ENCODE measurements at regions not wholly inside any gene's neighbourhood (a gene's known extent, or its start where the extent isn't known, plus 50 kb on each side); places are given as distances from the start of the nearest gene placed in this dataset.
"Not testable (repeated sequence)": the region's sequence is repeated elsewhere in the genome, so short reads cannot be mapped to it uniquely, and the experiment has no call there.

- DNase-seq (ENCODE audit: low read depth) = no peak
- TF ChIP-seq CTCF (IDR thresholded peaks at IDR 0.05; ENCODE audit: insufficient read depth, low read depth, low read length) = no peak
- H3K4me3 ChIP-seq (ENCODE audit: low read depth, low read length) = no peak overlapping the region
These were observed 140.9 kb downstream of the SLC25A46 start for GRCh38 chr5:110879675-110880074.

- no peak overlapping the region for H3K4me3 ChIP-seq (ENCODE audit: low read depth, low read length)
- no peak for TF ChIP-seq CTCF (IDR thresholded peaks at IDR 0.05; ENCODE audit: insufficient read depth, low read depth, low read length)
- peak; percentile 77 for DNase-seq (ENCODE audit: low read depth)
These were observed 141.6 kb downstream of the SLC25A46 start for GRCh38 chr5:110880413-110880812.

GRCh38 chr5:110884005-110884404 lies 145.2 kb downstream of the SLC25A46 start:
- TF ChIP-seq CTCF (IDR thresholded peaks at IDR 0.05; ENCODE audit: insufficient read depth, low read depth, low read length) = no peak
- no peak overlapping the region for H3K4me3 ChIP-seq (ENCODE audit: low read depth, low read length)
- no peak for DNase-seq (ENCODE audit: low read depth)

GRCh38 chr5:110887170-110887569 lies 148.4 kb downstream of the SLC25A46 start:
- not testable (repeated sequence) for H3K4me3 ChIP-seq (ENCODE audit: low read depth, low read length); DNase-seq (ENCODE audit: low read depth)

- DNase-seq (ENCODE audit: low read depth); H3K4me3 ChIP-seq (ENCODE audit: low read depth, low read length): not testable (repeated sequence)
These were observed 155.2 kb downstream of the SLC25A46 start for GRCh38 chr5:110893854-110894483.

GRCh38 chr5:110894805-110895204 lies 156.0 kb downstream of the SLC25A46 start:
- no peak overlapping the region for H3K4me3 ChIP-seq (ENCODE audit: low read depth, low read length)
- no peak for DNase-seq (ENCODE audit: low read depth)
- no peak for TF ChIP-seq CTCF (IDR thresholded peaks at IDR 0.05; ENCODE audit: insufficient read depth, low read depth, low read length)

GRCh38 chr5:110896901-110897300 lies 158.1 kb downstream of the SLC25A46 start:
- no peak for TF ChIP-seq CTCF (IDR thresholded peaks at IDR 0.05; ENCODE audit: insufficient read depth, low read depth, low read length)
- DNase-seq (ENCODE audit: low read depth) = peak; percentile 80
- H3K4me3 ChIP-seq (ENCODE audit: low read depth, low read length) = no peak overlapping the region

Measured in fibroblast of villous mesenchyme (primary cell).